Erythroblast (primary cell): ENCODE measurements at regions not wholly inside any gene's neighbourhood (a gene's known extent, or its start where the extent isn't known, plus 50 kb on each side); places are given as distances from the start of the nearest gene placed in this dataset.

Source experiments
- GATA1 ChIP-seq: IDR thresholded peaks from 2 replicates; pipeline ENCODE4 v1.6.1; 2011; ENCODE audit warnings: low read depth, mild to moderate bottlenecking, control low read depth, low read length, moderate library complexity
- POLR2A ChIP-seq: IDR thresholded peaks from 2 replicates; pipeline ENCODE4 v1.6.1; 2011; ENCODE audit warnings: mild to moderate bottlenecking, low read length

DNA sequence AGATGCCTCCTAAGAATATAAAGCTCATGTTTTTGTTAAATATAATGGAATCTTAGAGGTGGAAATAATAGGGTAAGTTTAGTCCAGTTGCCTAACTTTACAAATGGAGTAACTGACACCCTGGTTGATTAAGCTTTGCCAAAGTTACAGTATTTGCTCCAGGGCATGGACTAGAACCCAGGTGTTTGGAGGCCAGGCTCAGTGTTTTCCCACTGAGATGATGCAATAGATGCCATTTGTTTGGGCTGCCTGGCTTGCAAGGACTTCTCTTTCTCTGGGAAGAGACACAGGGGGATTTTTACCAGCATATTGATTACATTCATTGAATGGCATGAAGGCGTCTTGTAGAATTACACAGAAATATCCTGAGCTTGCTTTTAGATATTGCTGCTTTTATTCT lies 397.8 kb downstream of the SLC4A3 start:
- TF ChIP-seq POLR2A (no peak), GATA1 (no peak)
